ENCODE measurements at regions not wholly inside any gene's neighbourhood (a gene's known extent, or its start where the extent isn't known, plus 50 kb on each side); places are given as distances from the start of the nearest gene placed in this dataset.
A peak's percentile ranks its signal among the peaks of the same experiment; 100 is the strongest.
"Not testable (repeated sequence)": the region's sequence is repeated elsewhere in the genome, so short reads cannot be mapped to it uniquely, and the experiment has no call there.

DNA sequence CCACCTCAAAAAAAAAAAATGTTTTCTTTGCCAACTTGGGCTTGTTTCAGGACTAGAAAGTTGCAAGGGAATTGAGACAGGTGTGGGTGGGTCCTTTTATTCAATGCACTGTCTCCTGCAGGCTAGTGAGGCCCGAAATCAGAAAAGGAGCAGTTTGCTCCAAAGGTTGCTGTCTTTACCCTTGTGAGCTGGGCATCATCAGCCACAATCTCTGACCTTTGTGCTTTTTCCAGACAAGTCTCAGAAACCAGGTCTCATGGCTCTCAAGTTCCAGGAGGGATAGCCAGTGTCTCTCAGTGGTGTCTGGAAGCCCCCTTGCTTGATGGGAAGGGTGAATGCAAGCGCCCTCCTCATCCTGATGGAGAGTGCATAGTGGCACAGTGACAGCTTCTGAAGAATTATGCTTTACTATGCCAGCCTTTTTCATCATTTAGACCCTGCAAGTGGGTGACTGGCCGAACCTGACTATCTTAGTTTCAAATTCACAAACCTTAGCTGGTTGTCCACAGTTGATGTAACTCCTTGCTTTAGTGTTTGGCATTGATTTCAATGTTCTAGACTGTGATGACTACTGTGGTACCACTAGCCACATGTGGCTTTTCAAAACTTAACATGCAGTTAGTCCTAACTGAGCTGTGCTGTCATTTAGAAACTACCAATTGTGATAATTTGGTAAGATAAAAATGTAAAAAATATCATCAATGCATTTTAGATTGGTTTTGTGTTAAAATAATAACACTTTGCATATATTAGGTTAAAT lies 468.6 kb downstream of the GADD45G start:
- FAIRE-seq: no peak
- no peak for DNase-seq (ENCODE audit: low spot score)

DNA sequence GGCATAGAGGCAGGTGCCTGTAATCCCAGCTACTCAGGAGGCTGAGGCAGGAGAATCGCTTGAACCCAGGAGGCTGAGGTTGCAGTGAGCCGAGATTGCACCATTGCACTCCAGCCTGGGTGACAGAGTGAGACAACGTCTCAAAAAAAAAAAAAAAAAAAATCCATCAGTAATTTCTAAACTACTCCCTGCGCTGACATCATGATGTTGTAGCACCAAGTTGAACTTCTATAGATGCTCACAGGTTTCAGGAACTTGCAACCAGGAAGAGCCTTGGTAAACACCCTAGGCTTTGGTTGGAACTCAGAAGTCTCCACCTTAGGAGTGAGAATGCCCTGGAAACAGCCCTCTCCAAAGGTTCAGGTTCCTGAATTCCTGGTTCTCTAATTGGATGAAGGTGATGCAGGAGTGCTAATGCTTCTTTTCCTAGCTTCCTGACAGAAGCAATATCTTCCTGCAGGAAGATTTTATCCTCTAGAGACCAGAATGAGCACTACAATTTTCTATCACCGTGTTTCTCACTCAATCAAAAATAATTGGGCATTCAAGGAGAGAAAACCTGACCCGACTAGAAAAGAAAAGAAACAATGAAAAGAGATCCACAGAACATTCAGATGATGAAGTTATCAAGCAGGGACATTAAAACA lies 469.6 kb downstream of the GADD45G start:
- FAIRE-seq (no peak), DNase-seq (ENCODE audit: low spot score) (no peak)

DNA sequence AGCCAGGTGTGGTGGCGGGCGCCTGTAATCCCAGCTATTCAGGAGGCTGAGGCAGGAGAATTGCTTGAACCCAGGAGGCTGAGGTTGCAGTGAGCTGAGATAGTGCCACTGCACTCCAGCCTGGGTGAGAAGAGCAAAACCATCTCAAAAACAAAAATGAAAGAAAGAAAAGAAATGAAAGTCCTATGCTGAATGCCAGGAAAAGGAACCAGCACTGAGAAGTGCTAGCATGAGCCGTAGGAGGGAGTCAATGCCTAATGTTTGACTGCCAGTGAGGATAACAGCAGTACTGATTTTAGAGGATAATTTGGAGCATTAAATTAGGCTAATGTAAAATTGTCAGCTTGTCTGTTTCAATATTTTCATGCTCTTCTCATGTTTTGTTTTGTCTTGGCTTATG lies 472.8 kb downstream of the GADD45G start:
- not testable (repeated sequence) for DNase-seq (ENCODE audit: low spot score); FAIRE-seq

DNA sequence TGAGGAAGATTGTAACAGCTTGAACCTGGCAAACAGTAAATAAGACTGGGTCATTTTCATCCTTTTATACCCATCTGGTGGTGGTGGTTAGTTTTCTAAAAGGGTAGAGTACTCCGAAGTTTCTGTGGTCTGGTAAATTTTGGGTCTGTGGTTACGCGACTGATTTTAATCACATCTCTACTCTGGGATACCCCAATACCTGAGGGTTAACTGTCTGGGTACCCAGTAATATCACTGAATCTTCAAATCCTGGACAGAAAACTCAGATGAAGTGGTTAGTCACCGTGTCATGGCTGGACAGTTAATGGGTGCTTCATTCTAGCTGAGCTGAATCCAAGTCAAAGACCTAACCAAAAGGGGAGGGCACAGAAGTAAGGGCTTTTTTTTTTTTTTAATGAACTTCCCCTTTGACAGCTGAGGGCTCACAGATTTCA lies 474.2 kb downstream of the GADD45G start:
- FAIRE-seq: no peak
- no peak for DNase-seq (ENCODE audit: low spot score)

DNA sequence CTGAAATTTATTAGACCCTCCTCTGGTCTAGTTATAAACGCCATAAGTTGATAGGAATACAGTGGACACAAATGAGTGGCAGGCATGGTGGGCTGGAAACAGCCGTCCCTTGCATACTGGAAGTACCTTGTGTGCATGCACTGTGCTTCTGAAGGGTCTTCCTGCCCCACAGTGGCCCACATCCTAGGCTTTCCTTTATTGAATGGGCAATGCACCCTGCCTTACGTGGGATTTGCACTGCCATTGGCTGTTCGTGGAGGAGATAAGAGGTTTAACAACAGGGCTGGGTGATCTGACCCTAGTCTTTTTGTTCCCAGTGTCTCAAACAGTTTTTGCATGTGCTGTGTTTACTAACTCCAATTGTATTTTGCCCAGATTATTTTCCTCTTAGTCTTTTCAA lies 480.8 kb downstream of the GADD45G start:
- DNase-seq (ENCODE audit: low spot score) (no peak), FAIRE-seq (no peak)

DNA sequence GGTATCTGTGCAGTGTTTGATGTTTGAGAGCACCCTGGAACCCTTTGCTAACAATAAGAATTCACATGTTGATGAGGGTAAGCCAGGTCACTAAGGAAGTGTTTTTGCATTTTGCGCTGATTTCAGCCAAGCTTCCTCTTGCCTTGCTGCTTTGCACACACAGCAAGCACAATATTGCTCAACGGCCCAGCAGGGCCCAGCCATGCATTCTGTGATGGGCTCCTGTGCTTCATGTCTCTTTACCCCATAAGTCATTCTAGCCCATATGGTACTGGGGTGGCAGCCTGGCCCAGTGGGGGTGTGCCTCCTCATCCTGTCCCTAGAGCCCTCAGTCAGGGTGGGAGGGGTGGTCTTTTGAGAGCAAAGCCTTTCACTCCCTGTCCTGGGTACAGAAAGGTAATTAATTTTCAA lies 481.3 kb downstream of the GADD45G start:
- no peak for FAIRE-seq
- DNase-seq (ENCODE audit: low spot score): no peak

DNA sequence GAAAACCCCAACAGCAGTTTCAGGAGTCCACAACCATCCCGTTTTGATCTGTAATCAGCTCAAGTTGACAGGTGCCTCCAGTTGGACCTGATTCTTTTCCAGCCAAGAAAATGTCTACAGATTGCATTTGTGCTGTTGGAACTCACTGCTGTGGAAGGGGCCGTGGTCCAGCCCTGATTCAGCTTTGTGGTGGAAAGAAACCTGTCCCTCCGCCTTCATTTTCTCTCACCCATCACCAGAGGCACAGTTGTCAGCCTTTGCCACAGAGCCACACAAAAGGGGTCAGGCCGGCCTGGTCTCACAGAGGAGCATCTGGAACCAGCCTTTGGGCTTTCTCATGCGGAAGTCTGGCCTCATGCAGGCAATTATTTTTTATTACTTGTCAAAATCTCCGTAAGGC lies 483.6 kb downstream of the GADD45G start:
- FAIRE-seq (no peak), DNase-seq (ENCODE audit: low spot score) (no peak)

DNA sequence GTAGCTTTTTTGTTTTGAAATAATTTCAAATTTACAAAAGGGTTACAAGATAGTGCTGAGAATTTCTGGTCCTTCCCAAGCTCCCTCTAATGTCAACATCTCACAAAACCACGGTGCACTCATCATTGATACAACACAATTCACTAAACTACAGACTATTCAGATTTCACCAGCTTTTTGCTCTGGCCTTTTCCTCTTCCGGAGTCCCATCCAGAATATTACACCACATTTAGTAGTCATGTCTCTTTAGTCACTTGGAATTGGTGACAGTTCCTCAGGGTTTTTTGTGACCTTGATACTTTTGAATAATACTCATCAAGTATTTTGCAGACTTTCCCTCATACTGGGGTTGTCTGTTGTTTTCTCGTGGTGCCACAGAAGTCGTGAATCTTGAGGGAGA lies 484.0 kb downstream of the GADD45G start:
- FAIRE-seq: no peak
- no peak for DNase-seq (ENCODE audit: low spot score)

DNA sequence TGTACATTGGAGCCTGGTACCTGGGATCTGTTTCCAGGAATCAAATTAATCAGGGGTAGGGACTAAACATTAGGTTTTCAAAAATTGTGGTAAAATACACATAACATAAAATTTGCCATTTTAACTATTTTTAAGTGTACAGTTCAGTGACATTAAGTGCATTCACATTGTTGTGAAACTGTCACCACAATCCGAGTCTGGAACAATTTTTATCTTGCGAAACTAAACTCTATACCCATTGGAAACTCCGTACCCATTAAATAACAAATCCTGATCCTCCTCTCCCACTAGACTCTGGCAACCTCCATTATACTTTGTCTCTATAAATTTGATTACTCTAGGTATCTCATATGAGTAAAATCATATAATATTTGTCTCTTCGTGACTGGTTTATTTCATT lies 486.2 kb downstream of the GADD45G start:
- DNase-seq (ENCODE audit: low spot score) (no peak), FAIRE-seq (no peak)

DNA sequence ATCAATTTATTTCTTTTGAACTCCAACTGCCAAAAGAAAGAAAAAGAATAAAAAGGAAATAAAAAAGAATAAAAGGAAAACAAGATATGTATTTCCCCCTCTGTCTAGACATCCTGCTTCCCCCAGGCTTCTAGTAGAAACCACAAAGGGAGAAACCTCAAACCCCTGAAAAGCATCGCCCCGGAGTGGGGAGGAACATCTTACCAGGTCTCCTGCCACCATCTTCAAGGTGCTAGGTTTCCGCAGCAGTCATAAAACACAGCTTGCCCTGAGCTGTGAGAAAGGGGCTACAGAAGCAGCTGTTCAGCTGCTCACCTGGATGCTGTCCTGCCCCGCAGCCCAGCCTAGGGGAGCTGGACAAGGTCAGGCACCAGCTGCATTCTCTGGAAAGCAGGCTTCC lies 487.7 kb downstream of the GADD45G start:
- FAIRE-seq: no peak
- no peak for DNase-seq (ENCODE audit: low spot score)

DNA sequence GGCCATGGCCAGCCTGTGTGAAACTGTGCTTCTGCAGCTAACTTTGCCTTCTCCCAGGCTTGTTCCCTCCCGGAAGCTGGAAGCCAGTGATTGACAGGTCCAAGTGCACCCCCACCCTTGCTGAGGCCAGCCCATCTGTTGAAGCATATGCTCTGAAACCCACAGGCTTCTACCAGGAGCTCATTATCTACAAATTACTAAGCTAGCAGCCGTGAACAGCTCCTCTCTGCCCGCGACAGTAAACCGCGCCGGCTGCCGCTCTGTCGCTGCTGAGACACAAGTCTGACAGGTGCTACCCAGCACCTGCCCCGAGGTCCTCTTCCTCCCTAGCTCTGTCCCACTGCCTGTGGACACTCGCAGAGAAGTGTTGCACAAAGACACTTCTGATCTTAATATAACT lies 490.9 kb downstream of the GADD45G start:
- FAIRE-seq (no peak), DNase-seq (ENCODE audit: low spot score) (no peak)

DNA sequence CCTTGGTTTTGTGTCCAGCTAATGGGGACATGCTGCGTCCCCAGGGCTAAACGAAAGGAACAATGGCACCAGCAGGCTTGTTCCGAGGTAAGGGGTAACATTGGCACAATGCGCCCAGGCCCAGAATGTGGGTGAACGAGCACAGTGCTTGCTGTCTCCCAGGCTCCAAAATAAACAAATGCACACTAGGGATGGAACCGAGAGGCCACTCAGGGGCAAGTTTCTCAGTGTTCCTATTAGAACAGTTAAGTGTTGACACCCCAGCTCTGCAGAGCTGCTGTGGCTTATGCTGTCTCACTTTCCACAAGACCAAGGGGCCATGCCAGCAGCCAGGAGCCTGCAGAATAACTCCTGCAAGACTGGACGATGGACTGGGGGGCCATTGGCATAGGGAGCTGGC lies 492.4 kb downstream of the GADD45G start:
- FAIRE-seq (no peak), DNase-seq (ENCODE audit: low spot score) (no peak)

DNA sequence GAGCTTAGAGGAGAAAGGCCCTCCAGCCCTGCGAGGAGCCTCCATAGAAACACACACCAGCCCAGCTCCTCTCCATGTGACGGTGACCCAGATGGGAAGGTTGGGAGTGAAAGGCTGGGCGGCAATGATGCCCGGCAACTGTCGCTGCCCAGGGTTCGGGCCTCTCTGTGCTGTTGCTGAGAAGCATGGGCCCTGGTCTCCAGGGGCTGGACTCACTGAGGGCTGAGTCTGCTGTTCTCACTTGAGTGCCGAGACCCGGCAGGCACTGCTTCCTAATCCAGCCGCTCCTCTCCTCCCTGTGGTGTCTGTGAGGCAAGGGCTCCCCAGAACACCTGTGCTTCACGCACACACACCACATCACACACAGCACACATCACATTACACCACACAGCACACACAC lies 493.6 kb downstream of the GADD45G start:
- no peak for DNase-seq (ENCODE audit: low spot score)
- no peak for FAIRE-seq

DNA sequence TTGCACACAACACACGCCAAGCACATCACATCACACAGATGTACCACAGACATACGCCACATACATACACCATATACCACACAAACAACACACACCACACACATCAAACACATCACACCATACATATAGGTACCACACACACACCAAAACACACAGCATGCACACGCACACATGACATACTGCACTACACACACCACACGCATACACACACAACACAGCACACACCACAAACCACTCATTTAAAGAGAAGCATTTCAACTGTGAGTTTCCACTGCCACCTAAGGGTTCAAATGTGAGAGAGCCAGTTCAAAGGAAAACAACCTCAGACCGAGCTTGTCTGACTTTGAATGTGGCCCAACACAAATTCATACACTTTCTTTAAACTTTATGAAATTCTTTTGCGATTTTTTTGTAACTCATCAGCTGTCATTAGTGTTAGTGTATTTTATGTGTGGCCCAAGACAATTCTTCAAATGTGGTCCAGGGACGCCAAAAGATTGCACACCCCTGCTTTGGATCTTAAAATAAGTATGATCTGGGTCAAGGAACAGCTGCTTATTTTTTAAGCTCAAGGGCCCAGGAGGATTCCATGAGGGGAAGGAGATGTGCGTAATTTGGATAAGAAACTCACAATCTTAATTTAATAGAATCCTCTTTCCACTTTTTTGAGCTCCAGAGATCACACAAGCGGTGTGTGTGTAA lies 494.6 kb downstream of the GADD45G start:
- no peak for DNase-seq (ENCODE audit: low spot score)
- no peak for FAIRE-seq

DNA sequence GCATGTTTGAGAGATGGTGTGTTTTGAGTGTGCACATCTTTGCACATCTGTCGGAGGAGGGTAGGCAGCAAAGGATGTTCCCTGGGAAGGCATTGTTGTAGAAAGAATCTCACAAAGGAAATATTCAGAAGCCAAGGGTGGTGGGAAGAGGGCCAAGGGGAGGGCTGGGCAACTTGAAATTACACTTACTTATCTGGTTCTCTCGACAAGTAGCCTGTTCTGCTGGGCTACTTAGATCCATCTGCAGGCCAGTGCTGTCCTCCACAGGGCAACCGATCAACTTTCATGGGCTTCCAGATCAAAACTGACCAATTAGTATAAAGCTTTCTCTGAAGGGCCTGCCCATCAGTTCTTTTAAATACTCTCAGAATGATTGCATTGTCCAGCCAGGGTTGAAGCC lies 495.2 kb downstream of the GADD45G start:
- DNase-seq (ENCODE audit: low spot score) (no peak), FAIRE-seq (no peak)

DNA sequence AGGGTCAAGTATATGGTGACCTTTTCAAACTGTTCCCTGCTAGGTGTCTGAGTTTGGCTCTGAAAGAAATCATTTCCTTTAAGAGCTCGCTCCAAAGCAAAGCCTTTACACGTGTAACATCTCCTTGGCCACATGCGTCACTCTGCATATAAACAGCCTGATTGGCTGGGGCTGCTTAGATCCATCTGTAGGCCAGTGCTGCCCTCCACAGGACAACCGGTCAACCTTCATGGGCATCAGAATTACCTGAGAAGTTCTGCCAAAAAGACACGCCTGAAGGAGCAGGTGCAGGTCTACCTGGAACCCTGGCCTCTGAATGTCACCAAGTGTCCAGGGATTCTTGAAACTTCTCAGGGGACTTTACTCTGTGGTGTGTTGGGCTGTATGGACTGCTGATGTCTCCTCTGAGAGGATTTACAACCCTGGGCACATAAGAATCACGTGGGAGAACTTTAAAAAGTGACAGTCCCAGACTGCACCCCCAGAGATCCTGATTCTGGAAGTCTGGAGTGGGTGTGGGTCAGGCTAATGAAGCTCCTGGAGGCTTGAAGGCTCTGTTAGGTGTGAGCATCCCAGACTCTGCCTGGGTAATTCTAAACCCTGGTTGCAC lies 497.6 kb downstream of the GADD45G start:
- DNase-seq (ENCODE audit: low spot score): peak; percentile 63
- peak; percentile 60 for FAIRE-seq

DNA sequence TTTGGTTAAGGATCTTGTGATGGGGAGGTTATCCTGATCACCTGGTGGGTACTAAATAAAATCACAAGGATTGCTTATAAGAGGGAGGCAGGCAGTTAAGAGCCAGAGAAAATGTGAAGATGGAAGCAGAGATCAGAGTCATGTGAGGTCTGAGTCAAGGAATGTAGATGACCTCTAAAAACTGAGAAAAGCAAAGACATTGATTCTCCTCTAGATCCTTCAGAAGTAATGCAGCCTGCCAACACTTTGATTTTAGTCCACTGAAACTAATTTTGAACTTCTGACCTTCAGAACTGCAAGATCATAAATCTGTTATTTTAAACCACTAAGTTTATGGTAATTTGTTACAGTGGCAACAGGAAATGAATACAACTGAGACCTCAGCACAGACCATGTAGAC lies 499.0 kb downstream of the GADD45G start:
- DNase-seq (ENCODE audit: low spot score) (no peak), FAIRE-seq (no peak)

DNA sequence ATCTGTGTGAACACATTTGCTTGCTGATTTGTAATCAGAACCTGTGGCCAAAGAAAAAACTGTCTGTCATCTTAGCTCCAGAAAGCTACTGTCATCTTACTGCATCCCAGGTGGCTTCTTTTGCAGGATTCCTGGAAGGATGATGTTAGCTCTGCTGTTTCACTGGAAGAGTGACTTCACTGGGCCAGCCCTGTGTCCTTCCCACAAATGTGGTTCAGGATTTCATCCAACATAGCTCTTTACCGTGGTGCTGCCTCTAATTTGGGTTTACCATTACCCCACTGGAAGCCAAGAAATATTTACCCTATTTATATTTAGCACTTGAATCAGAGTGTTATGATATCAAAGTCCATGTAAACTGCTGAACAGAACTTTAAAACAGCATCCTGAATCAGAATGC lies 501.0 kb downstream of the GADD45G start:
- no peak for FAIRE-seq
- DNase-seq (ENCODE audit: low spot score): no peak

DNA sequence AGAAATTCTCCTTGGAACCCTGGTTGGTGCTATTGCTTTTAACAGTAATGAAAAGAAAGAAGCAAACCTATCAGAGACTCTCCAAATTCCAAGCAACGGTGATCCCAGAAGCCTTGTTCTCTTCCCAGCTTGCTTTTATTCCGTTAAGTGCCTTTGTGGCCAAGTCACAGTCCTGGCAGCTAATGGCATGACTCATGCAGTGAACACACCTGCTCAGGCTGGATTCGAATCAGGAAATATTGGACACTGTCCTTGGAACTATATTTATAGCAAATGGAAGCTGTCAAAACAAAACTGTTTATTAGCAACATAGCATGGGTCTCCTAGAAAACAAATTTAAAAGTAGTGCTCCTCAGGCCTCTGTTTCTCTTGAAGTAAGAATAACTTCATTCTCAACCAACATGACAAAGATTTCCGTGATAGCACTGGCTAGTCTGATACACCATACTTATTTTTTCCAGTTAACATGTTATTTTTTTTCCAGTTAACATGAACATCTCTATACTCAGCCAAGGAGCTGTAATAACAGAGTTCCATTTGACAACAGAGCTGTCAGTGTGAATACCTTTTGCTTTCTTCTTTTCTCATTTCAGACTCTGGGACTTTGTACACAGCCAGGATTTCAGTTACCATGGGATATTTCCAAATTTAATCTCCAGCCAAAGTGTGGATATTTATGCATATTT lies 502.4 kb downstream of the GADD45G start:
- DNase-seq (ENCODE audit: low spot score) (no peak), FAIRE-seq (no peak)

DNA sequence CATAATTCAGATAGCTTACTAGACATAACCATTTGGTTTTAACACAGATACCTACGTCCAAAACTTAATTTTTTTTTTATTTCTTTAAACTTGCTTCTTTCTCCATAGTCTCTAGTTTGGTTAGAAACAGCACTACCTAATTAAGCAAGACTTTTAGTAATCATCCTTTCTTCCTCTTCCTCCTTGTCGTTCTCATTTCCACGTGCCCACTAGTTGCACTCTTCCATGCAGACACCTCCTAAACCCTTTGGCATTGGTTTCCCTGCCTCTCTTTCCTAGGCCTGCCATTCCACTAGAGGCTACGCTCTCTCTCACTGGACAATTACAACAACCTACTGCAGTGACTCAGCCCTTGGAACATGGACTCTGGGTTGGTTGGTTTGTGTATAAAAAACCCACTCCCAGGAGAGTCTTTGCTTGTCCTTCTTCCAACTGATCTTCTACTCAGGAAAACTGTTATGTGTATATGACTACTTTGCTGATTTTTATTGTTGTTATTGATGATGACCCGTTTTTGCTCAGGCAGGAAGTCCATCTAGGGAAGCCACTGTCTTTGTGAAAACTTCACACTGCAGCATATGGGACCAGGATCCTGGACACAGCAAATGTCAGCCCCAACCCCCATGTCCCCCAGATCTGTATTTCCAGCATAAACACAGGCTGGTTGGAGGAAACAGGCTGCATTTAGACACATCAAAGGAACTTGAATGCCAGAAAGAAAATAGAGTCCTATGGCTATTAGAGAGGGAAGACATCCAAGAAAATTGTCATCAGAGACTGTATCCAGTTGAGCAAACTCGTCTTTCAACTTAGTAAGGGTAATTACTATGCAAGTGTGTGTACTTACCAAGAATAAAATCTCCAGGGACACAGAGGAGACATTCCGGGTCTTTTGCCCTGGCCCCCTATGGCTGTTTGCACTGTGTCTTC lies 503.2 kb downstream of the GADD45G start:
- no peak for DNase-seq (ENCODE audit: low spot score)
- no peak for FAIRE-seq

DNA sequence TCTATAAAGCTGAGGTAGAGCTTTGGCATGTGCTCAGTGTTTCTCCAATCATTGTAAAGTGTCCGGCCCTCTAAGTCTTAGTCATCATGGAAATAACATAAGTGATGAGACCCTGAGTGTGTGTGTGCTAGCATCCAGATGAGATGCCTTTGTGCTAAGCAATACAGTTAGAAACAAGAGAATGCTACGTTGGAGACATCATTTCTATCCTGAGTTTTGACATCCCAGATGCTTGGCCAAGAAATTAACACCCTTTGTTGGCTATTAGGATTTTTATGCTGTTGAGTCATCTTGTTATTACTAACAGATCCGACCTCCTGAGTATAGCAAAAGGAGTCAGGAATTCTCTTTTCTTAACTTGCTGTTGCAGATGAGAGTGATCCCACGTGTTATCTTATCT lies 508.0 kb downstream of the GADD45G start:
- DNase-seq (ENCODE audit: low spot score): no peak

More for the DNA sequence above, 508.0 kb downstream of the GADD45G start:
- FAIRE-seq: no peak

All from RCC 7860 (cell line).